Stimulated activated naive B cell treated with anti-CD40 and anti-IgM and Interleukin-4, amounts not matched to agents 10 μg/mL and 1 μg/mL and 100 μg/mL, for 72 hours (primary cell): ENCODE measurements at regions not wholly inside any gene's neighbourhood (a gene's known extent, or its start where the extent isn't known, plus 50 kb on each side); places are given as distances from the start of the nearest gene placed in this dataset.
"Not testable (repeated sequence)": the region's sequence is repeated elsewhere in the genome, so short reads cannot be mapped to it uniquely, and the experiment has no call there.

Experiments used
- ATAC-seq, 2 donors: fragments of 150-1000 bp; cut with Tn5 transposase; replicated peaks; 2 replicates each; pipeline ENCODE4 v1.10.0; 2021; ENCODE audit warnings: moderate library complexity in 1 of 2
- DNase-seq: peaks from one replicate; pipeline ENCODE4 v3.0.0; 2021
- H3K27ac Mint-ChIP-seq: one replicate; pipeline ENCODE4 v1.8.0; 2022; ENCODE audit warnings: mild to moderate bottlenecking, mixed read lengths
- H3K27me3 Mint-ChIP-seq, 2 donors: one replicate each; pipeline ENCODE4 v1.8.0; 2022; ENCODE audit warnings: mixed read lengths in 2 of 2
- H3K36me3 Mint-ChIP-seq, 2 donors: one replicate each; pipeline ENCODE4 v1.8.0; 2022; ENCODE audit warnings: mixed read lengths in 2 of 2, mild to moderate bottlenecking in 1 of 2
- H3K4me1 Mint-ChIP-seq, 2 donors: one replicate each; pipeline ENCODE4 v1.8.0; 2022; ENCODE audit warnings: mixed read lengths in 2 of 2, mild to moderate bottlenecking in 1 of 2
- H3K4me3 Mint-ChIP-seq, 2 donors: one replicate each; pipeline ENCODE4 v1.8.0; 2022; ENCODE audit warnings: mild to moderate bottlenecking in 2 of 2, mixed read lengths in 2 of 2, moderate library complexity in 1 of 2
- H3K9me3 Mint-ChIP-seq, 2 donors: one replicate each; pipeline ENCODE4 v1.8.0; 2022; ENCODE audit warnings: mixed read lengths in 2 of 2, mild to moderate bottlenecking in 1 of 2

GRCh38 chr12:31162896-31163560 is 89.4 kb downstream of the DDX11 start:
- not testable (repeated sequence) for H3K9me3 Mint-ChIP-seq, H3K27ac Mint-ChIP-seq, H3K4me1 Mint-ChIP-seq

DNA sequence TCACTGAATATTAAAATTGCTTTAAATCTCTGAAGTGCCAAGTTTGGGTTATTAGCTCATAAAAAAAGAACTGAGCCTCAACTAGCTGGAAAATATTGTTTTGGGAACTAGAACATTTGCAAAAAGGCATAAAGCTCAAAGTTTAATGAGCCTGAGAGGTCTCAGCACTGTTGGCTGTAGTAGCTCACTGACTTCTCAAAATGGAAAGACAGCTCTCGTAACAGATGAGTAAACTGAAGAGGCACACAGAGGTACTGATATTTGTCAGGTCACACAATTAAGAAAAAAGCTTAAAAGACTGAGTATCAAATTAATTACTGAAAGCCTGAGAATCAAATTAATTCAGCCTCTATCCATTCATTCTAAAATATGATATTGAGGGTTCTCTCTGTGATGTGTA is 100.6 kb downstream of the DDX11 start:
- not testable (repeated sequence) for H3K27me3 Mint-ChIP-seq, H3K4me3 Mint-ChIP-seq, H3K9me3 Mint-ChIP-seq, H3K36me3 Mint-ChIP-seq, H3K27ac Mint-ChIP-seq, DNase-seq, H3K4me1 Mint-ChIP-seq, ATAC-seq

More at GRCh38 chr12:31162896-31163560, 89.4 kb downstream of the DDX11 start:
- not testable (repeated sequence) for H3K36me3 Mint-ChIP-seq, DNase-seq, ATAC-seq, H3K4me3 Mint-ChIP-seq
- peaks cover 8 to 11% of the 10 kb centered on the region in 2 donors for H3K27me3 Mint-ChIP-seq

DNA sequence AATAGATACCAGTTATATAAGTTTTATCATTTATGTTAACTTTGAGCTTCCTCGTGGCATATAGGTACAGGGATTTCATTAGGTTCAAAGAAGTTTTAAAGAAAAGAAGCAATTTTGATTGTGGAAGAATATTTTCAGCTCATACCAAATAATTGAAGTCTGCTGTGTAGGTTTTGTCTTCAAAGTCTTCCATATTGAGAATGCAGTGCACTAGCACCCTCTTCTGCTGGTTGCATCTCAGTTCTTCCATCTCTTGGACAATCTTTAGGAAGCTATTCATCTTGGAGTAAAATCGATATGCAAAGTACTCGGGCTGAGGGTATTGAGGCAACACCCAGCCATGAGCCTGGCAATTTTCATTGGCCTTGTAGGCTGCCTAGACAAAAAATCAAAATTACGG is 103.9 kb downstream of the DDX11 start:
- H3K27me3 Mint-ChIP-seq, ATAC-seq, H3K27ac Mint-ChIP-seq, DNase-seq, H3K9me3 Mint-ChIP-seq, H3K4me3 Mint-ChIP-seq, H3K36me3 Mint-ChIP-seq: not testable (repeated sequence)
- peaks cover 10 to 20% of the 10 kb centered on the region in 2 donors for H3K4me1 Mint-ChIP-seq

- H3K4me3 Mint-ChIP-seq, H3K9me3 Mint-ChIP-seq, H3K27me3 Mint-ChIP-seq, H3K36me3 Mint-ChIP-seq, DNase-seq, H3K27ac Mint-ChIP-seq, ATAC-seq: not testable (repeated sequence)
- H3K4me1 Mint-ChIP-seq = peaks cover 10 to 29% of the 10 kb centered on the region in 2 donors
These were observed 105.2 kb downstream of the DDX11 start for GRCh38 chr12:31178875-31179274.

- H3K27me3 Mint-ChIP-seq, H3K27ac Mint-ChIP-seq, DNase-seq, H3K36me3 Mint-ChIP-seq, H3K9me3 Mint-ChIP-seq: not testable (repeated sequence)
- H3K4me1 Mint-ChIP-seq = peaks cover 12 to 32% of the 10 kb centered on the region in 2 donors
- ATAC-seq = peak; percentile 47 to 61
- H3K4me3 Mint-ChIP-seq = peak overlapping the region in 1 of 2 donors; percentile 39
These were observed 106.1 kb downstream of the DDX11 start for GRCh38 chr12:31179627-31180237.

GRCh38 chr12:31182571-31182970 is 108.9 kb downstream of the DDX11 start:
- peaks cover 12 to 32% of the 10 kb centered on the region in 2 donors for H3K4me1 Mint-ChIP-seq
- not testable (repeated sequence) for DNase-seq, H3K4me3 Mint-ChIP-seq, H3K27ac Mint-ChIP-seq, H3K36me3 Mint-ChIP-seq, H3K9me3 Mint-ChIP-seq, H3K27me3 Mint-ChIP-seq, ATAC-seq

GRCh38 chr12:31183107-31183506 is 109.4 kb downstream of the DDX11 start:
- DNase-seq, H3K36me3 Mint-ChIP-seq, H3K4me3 Mint-ChIP-seq, H3K27ac Mint-ChIP-seq, H3K27me3 Mint-ChIP-seq, H3K9me3 Mint-ChIP-seq: not testable (repeated sequence)
- peaks cover 12 to 32% of the 10 kb centered on the region in 2 donors for H3K4me1 Mint-ChIP-seq
- ATAC-seq = peak; percentile 67 to 73

DNA sequence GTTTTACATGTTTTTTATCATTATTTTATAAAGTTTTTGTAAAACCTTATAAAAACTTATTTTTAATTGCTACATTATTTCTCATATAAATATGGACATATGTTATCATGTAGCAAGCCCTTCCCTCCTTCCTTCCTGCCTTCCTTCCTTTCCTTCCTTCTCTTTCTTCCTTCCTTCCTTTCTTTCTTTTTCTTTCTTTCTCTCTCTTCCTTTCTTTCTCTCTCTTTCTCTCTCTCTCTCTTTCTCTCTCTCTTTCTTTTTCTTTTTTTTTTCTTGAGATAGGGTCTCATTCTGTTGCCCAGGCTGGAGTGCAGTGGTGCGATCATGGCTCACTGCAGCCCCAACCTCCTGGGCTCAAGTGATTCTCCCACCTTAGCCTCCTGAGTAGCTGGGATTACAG is 110.2 kb downstream of the DDX11 start:
- not testable (repeated sequence) for H3K9me3 Mint-ChIP-seq, H3K27me3 Mint-ChIP-seq, H3K36me3 Mint-ChIP-seq, ATAC-seq, H3K4me3 Mint-ChIP-seq, DNase-seq, H3K27ac Mint-ChIP-seq
- H3K4me1 Mint-ChIP-seq = peaks cover 12 to 29% of the 10 kb centered on the region in 2 donors

- not testable (repeated sequence) for H3K4me3 Mint-ChIP-seq, DNase-seq, ATAC-seq, H3K36me3 Mint-ChIP-seq, H3K27me3 Mint-ChIP-seq, H3K9me3 Mint-ChIP-seq, H3K27ac Mint-ChIP-seq
- peaks cover 7 to 21% of the 10 kb centered on the region in 2 donors for H3K4me1 Mint-ChIP-seq
These were observed 111.0 kb downstream of the DDX11 start for GRCh38 chr12:31184667-31185066.

GRCh38 chr12:31192689-31193088 is 119.0 kb downstream of the DDX11 start:
- H3K4me1 Mint-ChIP-seq, DNase-seq, H3K27ac Mint-ChIP-seq, H3K27me3 Mint-ChIP-seq, H3K9me3 Mint-ChIP-seq, H3K4me3 Mint-ChIP-seq, H3K36me3 Mint-ChIP-seq: not testable (repeated sequence)
- peak; percentile 29 to 67 for ATAC-seq

DNA sequence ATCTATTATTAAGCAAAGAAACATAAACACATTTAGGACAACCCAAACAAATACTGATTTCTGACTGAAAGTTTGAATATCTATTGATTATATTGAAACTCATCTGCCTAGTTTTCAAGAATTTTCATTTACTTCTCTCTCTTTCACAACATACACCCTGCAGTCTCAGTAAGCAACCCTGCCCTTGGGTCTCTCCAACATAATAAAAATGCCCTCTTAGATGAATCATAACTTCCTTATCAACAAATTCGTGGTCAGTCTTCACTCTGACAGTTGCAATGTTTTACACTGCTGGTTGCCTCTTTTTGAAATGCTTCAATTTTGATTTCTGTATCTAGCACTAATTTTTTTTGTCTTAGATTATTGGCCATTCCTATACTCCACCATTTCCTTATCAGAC is 122.0 kb downstream of the DDX11 start:
- ATAC-seq, H3K4me3 Mint-ChIP-seq, H3K9me3 Mint-ChIP-seq, H3K36me3 Mint-ChIP-seq, DNase-seq, H3K4me1 Mint-ChIP-seq, H3K27me3 Mint-ChIP-seq, H3K27ac Mint-ChIP-seq: not testable (repeated sequence)

DNA sequence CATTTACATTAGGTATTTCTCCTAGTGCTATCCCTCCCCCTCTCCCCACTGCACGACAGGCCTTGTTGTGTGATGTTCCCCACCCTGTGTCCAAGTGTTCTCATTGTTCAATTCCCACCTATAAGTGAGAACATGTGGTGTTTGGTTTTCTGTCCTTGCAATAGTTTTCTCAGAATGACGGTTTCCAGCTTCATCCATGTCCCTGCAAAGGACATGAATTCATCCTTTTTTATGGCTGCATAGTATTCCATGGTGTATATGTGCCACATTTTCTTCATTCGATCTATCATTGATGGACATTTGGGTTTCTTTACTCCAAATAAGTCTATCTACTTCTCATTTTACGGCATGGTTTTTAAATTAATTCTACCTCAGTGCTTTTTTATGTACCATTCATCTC is 125.8 kb downstream of the DDX11 start:
- not testable (repeated sequence) for ATAC-seq, H3K4me3 Mint-ChIP-seq, H3K9me3 Mint-ChIP-seq, H3K27me3 Mint-ChIP-seq, H3K36me3 Mint-ChIP-seq, H3K27ac Mint-ChIP-seq, DNase-seq
- H3K4me1 Mint-ChIP-seq = peaks cover 2 to 11% of the 10 kb centered on the region in 2 donors

GRCh38 chr12:31201382-31201781 is 124.6 kb downstream of the SINHCAF start:
- Mint-ChIP-seq H3K4me1 (peaks cover 8 to 19% of the 10 kb centered on the region in 2 donors), H3K27me3 (peaks cover 6 to 10% of the 10 kb centered on the region in 2 donors), H3K9me3 (no peaks in the 10 kb centered on the region), H3K4me3 (no peak overlapping the region), H3K36me3 (no peaks in the 10 kb centered on the region), H3K27ac (no peak overlapping the region)
- no peak for ATAC-seq
- no peak for DNase-seq

GRCh38 chr12:31203261-31203660 is 122.7 kb downstream of the SINHCAF start:
- Mint-ChIP-seq H3K27ac (no peak overlapping the region), H3K27me3 (peaks cover 8 to 10% of the 10 kb centered on the region in 2 donors), H3K9me3 (no peaks in the 10 kb centered on the region), H3K36me3 (no peaks in the 10 kb centered on the region), H3K4me3 (no peak overlapping the region), H3K4me1 (peaks cover 8 to 19% of the 10 kb centered on the region in 2 donors)
- DNase-seq = no peak
- ATAC-seq = no peak

GRCh38 chr12:31205054-31205453 is 120.9 kb downstream of the SINHCAF start:
- H3K9me3 Mint-ChIP-seq = no peaks in the 10 kb centered on the region
- H3K4me3 Mint-ChIP-seq = no peak overlapping the region
- peaks cover 10 to 11% of the 10 kb centered on the region in 2 donors for H3K27me3 Mint-ChIP-seq
- peaks cover 0 to 2% of the 10 kb centered on the region in 2 donors for H3K36me3 Mint-ChIP-seq
- H3K27ac Mint-ChIP-seq = no peak overlapping the region
- H3K4me1 Mint-ChIP-seq = peaks cover 8 to 19% of the 10 kb centered on the region in 2 donors
- ATAC-seq (peak; percentile 95 to 97), DNase-seq (no peak)
